GM21737 (cell line): ENCODE measurements at regions not wholly inside any gene's neighbourhood (a gene's known extent, or its start where the extent isn't known, plus 50 kb on each side); places are given as distances from the start of the nearest gene placed in this dataset.

Source experiments
- ATAC-seq: cut with Tn5 transposase; IDR thresholded peaks from one replicate; pipeline ENCODE4 v1.9.1; 2021; ENCODE audit warnings: mild to moderate bottlenecking, moderate library complexity; ENCODE audit not compliant: unreplicated experiment

- no peak for ATAC-seq
These were observed 114.8 kb upstream of the TDRD3 start for GRCh38 chr13:60282186-60282585.

- no peak for ATAC-seq
These were observed 114.3 kb upstream of the TDRD3 start for GRCh38 chr13:60282708-60283107.

GRCh38 chr13:60286707-60287106 lies 110.3 kb upstream of the TDRD3 start:
- no peak for ATAC-seq

GRCh38 chr13:60288569-60288968 lies 108.5 kb upstream of the TDRD3 start:
- ATAC-seq = no peak

- ATAC-seq = no peak
These were observed 93.9 kb upstream of the TDRD3 start for GRCh38 chr13:60303166-60303565.

GRCh38 chr13:60311527-60311926 lies 85.5 kb upstream of the TDRD3 start:
- no peak for ATAC-seq

- ATAC-seq = no peak
These were observed 84.0 kb upstream of the TDRD3 start for GRCh38 chr13:60312851-60313505.

- no peak for ATAC-seq
These were observed 78.8 kb upstream of the TDRD3 start for GRCh38 chr13:60318186-60318585.

- ATAC-seq = no peak
These were observed 72.9 kb upstream of the TDRD3 start for GRCh38 chr13:60324131-60324530.

GRCh38 chr13:60326273-60326672 lies 70.7 kb upstream of the TDRD3 start:
- ATAC-seq = no peak

- no peak for ATAC-seq
These were observed 69.5 kb upstream of the TDRD3 start for GRCh38 chr13:60327511-60327910.

GRCh38 chr13:60328073-60328472 lies 68.9 kb upstream of the TDRD3 start:
- ATAC-seq = no peak

- ATAC-seq = peak; percentile 70
These were observed 67.6 kb upstream of the TDRD3 start for GRCh38 chr13:60329221-60329923.

- ATAC-seq = no peak
These were observed 65.6 kb upstream of the TDRD3 start for GRCh38 chr13:60331249-60332012.

- no peak for ATAC-seq
These were observed 64.3 kb upstream of the TDRD3 start for GRCh38 chr13:60332682-60333081.

- no peak for ATAC-seq
These were observed 62.7 kb upstream of the TDRD3 start for GRCh38 chr13:60334310-60334709.

GRCh38 chr13:60335531-60335930 lies 61.5 kb upstream of the TDRD3 start:
- ATAC-seq = no peak

- ATAC-seq = no peak
These were observed 58.3 kb upstream of the TDRD3 start for GRCh38 chr13:60338754-60339153.

GRCh38 chr13:60343978-60344377 lies 53.0 kb upstream of the TDRD3 start:
- ATAC-seq = no peak

- ATAC-seq = no peak
These were observed 49.8 kb upstream of the TDRD3 start for GRCh38 chr13:60347174-60347573.
